ENCODE measurements at regions not wholly inside any gene's neighbourhood (a gene's known extent, or its start where the extent isn't known, plus 50 kb on each side); places are given as distances from the start of the nearest gene placed in this dataset.

DNA sequence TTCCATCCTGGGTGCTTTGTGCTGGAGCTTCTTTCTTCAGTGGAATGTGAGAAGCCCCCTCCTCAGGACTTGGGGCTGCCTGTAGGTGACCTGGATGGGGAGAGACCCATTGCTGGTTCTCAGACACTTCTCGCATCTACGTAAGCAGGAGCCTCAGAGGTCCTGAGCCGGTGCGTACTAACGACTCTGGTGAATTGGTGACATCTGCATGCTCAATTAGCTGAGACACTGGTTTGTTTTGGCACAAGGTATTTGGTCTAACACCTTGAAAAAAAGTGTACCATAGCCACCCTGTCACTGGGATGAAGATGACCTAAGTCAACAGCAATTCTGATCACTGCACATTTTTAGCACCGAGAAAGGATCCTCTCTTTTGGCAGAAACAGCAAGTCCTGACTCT, 57.7 kb downstream of the LRRC30 start:
- DNase-seq = no peak

DNA sequence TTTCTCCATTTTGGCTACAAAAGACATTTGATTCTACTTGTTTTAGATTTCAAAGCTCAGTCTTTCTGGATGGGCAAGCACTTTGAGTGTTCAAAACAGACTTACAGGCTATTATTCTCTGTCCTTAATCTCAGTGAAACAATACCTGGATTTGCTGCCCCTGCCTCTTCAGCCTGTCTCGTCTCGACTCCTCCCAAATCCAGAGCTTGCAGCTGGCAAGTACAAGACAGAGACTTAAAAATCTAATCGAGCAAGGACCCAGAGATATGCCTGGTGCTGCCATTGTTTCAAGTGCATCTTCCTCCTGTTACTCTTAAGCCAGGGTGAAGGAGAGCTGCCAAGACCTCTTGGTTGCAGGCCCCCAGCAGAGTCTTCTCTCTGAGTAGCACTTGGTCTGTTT, 59.2 kb downstream of the LRRC30 start:
- DNase-seq = no peak

DNA sequence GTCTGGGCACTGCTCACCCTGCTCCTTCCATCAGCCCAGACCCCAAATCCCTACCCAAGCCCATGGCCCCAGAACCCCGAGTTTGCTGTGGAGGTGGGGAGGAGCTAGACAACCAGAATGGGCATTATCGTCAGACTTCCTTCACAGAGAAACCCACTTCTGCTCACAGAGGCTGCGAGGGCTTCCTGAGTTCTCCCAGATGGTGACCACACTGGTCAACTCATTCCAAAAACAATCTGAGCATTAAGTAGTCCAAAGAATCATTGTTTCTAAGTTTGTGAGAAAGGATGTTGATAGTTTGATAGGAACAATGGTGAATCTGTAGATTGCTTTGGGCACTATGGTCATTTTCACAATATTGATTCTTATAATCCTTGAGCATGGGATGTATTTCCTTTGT, 60.2 kb downstream of the LRRC30 start:
- no peak for DNase-seq

DNA sequence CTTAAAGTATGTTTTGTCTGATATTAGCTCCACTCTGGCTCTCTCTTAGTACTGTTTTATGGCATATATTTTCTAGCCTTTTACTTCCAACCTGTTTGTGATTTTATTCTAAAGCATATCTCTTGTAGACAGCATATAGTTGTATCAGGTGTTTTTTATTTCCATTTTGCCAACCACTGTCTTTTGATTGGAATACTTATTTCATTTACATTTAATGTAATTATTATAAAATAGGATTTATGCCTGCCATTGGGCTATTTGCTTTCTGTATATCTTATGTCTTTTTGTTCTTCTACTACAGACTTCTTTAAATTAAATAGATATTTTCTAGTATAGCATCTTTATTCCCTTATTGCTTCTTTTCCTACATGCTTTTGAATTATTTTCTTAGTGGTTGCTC, 67.3 kb downstream of the LRRC30 start:
- no peak for DNase-seq

DNA sequence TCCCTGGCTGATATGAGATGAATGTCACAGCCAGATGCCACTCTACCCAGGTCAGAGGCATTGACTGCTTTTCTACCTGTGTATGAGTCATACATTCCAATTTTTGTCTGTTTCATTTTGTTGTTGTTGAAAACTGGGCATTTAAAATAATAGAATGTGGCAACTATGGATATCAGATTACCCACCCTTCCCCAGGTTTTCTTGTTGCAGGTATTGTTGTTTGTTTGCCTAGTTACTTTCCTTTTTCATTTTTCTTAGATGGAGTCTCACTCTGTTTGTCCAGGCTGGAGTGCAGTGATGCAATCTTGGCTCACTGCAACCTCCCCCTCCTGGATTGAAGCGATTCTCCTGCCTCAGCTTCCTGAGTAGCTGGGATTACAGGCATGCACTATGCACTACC, 70.2 kb downstream of the LRRC30 start:
- DNase-seq = no peak

DNA sequence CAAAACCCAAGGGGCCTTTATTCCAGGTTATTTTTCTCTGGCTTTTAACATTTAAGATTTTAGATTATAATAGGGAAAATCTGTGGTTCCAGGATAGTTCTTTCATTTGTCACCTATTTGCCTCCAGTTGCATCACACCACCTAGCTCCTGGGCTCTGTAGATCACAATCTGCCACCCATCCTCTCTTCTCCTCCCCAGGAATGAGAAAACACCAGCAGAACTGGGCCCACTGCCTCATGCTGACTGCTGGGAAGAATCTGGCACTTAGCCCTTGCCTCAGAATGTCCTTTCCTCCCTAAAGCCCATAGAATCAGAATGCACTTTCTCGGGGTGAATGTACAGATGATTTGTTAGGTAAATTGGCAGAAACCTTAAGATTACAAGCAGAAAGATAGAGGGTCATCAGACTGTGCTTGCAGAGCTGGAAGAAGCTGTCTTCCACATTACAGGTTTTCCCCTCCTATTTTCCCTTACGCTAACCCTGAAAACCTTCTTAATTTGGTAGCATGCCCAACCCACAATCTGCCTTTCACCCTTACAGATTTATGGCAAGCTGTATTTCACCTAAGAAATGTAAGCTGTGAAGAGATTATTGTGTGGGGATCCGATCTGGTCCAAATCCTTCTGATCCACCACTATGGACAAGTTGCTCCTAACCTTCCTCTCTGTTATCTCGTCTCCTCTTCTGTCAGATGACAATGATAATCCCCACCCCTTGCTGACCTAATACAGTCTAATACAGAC, 72.6 kb downstream of the LRRC30 start:
- DNase-seq = no peak

DNA sequence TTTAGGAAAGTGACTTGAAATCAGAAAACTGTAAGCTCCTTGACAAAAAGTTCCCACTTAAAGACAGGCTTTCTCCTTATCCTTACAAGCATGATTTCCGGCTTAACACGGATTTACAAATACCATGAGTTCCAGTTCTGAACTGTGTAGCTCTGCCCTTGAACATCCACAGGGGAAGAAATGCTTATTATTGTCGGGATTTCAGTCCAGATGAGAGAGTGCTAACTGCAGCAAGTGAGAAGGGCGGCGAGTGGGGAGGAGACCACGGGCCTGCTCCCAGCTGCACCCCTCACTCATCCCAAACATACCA, 73.1 kb downstream of the LRRC30 start:
- no peak for DNase-seq

DNA sequence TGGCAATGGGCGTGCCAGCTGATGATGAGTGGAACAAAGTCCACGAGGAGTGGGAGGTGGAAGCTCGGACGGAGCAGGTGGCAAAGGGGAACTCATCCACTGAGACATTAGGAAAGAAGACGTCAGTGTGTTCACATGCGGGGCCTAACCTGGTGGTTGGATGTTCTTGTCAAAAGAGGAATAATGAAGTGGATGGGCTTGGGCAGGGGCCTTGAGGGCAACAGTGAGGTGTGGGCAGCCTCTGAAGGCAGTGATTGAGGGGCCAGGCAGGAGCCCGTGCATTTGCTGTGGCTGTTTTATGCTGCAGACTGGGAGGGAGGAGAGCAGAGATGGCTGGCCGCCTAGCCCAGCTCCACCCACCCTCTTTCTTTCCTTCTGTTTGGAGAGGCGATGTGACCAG, 74.5 kb downstream of the LRRC30 start:
- no peak for DNase-seq

DNA sequence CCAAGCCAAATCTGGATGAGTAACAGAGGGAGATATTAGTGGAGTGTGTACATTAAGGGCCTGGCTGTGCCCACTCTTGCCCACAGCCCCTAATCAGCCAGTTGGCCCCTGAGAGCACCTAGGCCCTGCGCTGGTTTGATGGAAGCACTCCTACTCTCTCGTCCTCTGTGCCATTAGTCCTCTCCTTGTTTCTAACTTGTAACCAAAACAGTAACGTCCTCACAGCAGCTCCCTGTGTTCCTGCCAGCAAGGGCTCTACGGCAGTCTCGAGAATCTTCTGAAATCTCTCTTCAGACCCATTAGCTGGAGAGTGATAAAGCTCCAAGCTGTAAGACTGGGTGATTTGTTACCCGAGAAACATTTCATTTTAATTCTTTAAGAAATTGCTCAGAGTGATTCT, 76.1 kb downstream of the LRRC30 start:
- no peak for DNase-seq

DNA sequence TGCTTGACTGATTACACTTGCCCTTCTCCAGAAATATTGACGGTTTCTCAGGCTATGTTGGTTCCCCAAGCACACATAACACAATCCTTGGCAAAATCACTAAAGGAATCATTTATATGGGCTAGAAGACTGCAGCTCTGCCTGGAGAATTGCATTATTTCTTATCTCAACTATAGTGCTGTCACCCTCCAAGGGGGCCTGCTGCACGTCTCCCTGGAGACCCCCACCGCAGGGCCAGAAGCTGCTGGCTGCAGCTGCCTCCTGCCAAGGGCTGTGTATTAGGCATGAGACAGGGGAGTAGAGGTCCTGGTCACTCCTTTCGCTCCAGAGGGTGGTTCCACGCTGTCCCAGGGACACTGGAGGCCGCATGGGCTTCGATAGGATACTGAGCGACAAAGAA, 76.6 kb downstream of the LRRC30 start:
- DNase-seq = no peak

DNA sequence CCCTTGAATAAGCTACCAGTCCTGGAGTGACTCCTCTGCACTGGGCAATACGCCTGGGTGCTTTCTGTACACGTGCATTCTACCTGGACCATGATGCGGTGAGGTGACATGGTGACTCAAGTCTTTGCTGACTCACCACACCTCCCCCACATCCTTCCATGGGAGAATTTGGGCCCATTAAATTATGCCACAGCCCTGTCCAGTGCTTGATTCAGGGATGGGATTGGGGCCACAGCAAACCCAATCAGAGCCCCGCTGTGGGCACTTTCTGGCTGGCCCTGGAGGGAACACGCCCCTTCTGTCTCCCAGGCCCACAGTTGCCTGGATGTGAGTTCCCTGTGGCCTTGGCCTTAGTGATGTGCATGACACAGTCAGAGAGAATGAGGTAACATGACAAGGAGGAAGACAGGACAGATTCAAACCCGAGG, 86.9 kb downstream of the LRRC30 start:
- DNase-seq = no peak

DNA sequence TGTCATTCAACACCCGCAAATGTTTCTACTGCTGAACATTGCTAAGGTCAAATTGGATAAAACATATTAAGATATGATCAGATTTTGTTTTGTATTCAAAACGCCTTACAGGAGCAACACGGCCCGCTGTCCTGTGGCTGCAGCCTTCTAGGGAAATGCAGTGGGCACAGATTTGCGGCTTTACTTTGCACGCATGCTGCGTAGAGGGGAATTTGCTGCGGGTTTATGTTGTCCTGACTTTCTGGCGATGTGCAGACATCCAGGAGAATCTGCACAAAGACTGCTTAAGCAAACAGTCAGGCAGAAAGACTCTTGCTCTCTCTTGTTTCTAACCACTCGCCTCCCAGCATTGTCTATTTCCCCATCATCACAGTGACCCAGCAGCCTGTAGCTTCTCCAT, 88.3 kb downstream of the LRRC30 start:
- no peak for DNase-seq

DNA sequence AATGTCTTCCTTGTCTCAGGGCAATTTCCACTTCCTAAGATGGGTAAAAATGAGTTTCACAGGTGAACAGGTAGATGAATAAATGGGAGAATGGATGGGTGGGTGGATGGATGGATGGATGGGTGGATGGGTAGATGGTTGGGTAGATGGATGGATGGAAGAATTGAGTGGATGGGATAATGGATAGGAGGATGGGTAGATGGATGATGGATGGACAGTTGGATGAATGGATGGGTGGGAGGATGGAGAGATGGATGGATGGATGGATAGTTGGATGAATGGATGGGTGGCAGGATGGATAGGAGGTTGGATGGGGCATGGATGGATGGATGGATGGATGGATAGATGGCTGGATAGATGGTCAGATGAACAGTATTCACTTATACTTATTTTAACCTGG, 90.9 kb downstream of the LRRC30 start:
- DNase-seq = no peak

DNA sequence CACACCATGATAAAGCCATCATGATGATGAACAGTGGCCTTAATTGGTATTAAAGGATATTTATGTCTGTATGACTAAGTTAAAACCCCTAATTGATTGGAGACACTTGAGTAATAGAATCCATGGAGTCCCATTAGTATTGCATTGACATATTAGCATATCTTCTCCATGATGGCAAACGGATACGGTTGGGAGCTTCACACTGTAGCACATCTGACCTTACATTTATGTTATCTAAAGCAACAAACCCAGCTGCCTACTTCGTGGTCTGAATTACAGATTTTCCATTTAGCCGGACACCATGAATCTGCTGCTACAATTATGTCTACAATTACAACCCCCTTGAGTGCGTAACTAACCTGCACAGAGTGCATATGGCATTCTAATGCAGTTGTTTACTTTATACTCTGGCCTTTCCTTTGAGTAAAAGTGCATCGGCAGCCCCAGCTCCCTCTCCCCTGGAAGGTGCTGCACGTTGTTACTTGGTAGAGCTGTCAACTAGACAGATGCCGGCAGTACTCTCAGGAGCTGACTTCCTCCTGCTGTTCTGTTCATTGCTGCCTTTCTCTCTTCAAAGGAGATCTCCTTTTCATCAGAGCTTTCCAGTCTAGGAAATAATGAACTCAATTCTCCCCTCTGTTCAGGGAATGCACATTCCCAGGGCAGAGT, 92.1 kb downstream of the LRRC30 start:
- no peak for DNase-seq

DNA sequence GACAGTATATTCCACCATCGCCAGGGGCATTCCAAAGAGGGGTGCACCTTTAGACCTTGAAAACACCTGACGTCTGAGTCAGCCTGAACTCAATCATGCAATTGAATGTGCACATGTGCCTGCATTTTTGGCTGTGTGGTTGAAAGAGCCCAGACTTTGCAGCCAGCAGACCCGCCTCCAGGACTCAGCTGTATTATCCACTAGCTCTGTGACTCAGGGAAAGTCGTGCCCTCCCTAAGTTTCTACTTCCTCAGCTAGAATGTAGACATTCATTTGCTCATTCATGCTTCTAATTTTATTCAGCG, 94.2 kb downstream of the LRRC30 start:
- no peak for DNase-seq

DNA sequence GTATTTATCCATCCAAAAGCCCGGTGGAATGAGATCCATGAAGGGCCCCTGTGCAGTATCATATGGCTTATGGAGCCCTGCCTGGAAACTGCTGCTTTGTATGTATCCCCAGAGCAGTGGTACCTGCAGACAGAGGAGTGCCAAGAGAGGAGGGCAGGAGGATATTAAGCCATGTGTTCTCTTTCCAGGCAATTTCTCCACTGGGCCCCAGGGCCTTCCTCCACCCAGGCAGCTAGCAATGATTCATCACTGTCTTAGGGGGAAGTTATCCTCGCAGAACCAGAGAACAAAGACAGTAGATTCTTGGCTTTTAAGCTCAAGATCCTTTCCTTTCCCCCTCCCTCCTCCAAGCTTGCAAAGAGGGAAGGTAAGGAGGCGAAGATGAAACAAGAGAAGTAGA, 98.1 kb downstream of the LRRC30 start:
- DNase-seq = no peak

DNA sequence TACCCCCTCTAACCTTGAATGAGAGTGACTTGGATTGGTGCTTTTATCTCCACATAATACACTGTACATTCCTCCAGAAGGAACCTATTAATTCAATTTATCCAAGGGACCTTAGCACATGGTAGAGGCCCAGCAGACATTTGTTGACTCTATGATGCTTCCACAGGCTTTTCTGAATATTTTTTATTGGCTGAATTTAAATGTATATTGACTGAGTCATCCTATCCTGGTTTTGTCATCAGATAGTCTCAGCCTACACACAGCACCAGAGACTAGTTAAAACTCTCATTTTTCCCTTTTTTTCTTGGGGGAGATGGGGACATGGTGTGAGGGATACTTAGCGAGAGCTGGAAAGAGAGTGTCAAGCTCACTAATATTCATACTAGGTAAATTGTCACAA, 101.6 kb downstream of the LRRC30 start:
- DNase-seq = no peak

DNA sequence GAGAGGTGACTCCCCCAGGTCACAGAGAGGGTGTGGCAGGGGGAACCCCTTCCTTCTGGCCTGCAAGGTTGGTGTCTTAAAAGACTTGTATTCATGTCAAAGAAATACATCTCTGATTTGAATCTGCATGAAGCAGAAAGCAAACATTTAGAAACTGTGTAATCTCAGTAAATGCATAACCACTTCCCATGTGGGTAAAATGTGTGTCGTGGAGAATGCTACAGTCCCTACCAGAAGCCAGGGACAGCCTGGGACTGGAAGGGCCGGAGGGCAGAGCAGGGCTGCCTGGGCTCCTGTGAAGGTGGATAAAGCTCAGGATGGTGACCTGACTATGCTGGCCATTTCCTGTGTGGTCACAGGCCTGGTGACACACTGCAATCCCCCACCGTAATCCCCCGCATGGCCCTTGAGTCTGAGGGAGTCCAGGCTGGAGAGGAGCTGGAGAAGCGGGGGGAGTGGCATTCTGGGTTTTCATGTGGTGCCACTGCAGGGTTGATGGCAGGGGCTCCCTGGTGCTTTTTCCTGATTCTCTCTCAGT, 102.2 kb downstream of the LRRC30 start:
- DNase-seq = no peak

DNA sequence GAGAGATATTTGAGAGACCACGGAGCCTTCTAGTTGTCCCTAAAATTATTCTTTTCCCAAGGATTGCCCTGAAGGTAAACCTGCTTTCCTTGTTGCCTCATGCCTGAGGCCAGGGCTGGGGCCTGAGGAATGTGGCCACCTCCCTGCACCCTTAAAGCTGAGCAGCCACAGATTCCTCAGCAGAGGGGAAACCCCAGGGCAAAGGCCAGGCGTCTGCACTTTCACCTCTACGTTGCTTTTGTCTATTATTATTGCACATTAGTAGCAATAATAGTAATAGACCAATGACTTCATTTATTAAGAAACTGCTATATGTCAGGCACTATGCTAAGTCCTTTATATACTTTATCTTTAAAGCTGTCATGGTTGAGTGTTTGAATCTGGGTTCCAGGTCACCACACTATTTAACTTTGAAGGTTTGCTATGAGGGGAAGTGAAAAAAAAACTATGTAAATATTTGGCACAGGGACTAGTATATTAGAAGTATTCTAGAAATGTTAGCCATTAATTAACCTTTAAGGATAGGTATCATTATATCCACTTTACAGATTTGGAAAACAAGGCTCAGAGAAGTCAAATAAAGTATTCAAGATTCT, 104.2 kb downstream of the LRRC30 start:
- no peak for DNase-seq

DNA sequence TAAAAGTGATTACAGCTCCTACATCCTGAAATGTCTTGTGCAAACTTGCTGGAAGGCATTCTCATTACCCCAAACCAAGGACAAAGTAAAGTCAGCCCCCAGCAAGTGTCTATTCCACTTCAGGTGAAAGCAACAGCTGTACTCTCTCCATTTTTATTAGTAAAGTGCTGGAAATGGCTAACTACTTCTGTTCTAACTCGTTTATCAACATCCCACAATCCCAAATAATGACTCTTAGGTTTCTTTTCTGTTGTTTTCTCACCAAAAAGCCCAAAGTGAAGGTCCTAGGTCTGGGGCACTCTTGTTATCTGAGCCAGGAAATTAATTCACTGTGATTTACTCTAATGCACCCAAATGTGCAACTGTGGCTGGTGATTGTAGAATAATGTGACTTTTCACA, 105.7 kb downstream of the LRRC30 start:
- DNase-seq = no peak

DNA sequence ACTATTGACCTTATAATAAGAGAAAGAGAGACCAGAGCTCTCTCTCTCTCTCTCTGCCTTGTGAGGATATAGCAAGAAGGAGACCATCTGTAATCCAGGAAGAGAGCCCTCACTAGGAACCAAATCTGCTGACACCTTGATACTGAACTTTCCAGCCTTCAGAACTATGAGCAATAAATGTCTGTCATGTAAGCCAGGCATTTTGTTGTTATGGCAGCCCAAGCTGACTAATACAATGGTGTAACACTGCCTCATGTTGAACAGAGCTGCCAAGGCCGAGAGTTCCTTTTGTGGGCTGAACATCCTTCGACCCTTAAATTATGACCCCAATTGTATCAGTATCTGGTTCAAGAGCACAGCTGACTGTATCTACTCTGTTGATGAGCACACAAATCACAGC, 108.0 kb downstream of the LRRC30 start:
- no peak for DNase-seq

DNA sequence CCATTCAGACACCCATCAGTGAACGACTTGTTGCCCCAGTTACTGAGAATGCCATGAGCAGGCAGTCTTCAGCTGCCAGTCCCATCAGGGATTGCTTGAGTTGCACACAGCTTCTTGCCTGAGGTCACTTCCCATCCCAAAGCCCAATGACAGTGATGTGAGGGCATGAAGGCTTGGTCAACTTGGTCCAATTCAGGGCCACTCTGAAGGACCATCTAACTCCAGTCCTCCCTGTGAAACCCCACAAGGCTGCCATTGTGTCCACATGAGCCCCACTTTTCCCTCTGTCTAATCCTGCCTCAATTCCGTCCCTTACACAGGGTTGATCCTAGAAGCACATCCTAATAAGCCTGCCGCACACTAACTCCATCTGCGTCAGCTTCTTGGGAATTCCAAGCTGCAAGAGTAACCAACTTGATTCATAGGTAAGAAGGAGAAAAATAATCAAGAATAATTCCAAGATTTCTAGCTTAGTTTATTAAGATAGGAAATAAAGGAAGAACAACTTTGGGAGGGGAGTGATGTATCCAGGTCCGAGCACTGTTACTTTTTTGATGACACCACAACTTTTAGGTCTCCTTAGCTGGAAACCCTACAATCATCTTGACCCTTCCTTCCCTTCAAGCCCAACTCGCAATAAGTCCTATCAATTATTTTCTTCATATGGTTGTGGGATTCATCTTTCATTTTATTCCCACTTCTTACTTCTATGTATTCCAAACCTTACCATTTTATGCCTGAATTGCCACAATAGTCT, 110.9 kb downstream of the LRRC30 start:
- DNase-seq = no peak

DNA sequence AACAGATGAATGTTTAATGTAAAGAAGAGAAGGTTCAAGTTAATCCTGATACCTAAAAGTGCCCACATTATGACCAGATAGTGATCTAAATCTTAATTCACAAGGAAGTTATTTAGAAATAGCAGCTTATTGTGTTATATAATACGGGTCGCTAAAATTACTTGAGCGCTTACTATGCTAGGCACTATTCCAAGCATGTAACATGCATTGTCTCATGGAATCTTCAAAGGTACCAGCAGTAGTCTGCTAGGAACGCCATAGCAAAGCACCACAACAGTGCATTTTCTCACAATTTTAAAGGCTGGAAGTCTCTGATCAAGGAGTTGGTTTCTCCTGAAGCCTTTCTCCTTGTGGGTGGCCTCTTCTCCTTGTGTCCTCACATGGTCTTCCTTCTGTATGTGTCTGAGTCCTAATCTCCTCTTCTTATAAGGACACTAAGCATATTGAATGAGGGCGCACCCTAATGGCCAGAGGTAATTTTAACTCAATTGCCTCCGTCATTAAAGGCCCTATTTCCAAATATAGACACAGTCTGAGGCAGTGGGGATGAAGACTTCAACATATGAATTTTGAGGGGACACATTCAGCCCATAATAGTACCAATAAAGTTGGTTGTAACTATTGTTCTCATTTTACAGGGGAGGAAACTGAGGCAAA, 118.4 kb downstream of the LRRC30 start:
- DNase-seq = no peak
